Osteoblast (primary cell): ENCODE measurements at regions not wholly inside any gene's neighbourhood (a gene's known extent, or its start where the extent isn't known, plus 50 kb on each side); places are given as distances from the start of the nearest gene placed in this dataset.

ENCODE experiments used
- DNase-seq: peaks from one replicate; pipeline ENCODE4 v3.0.0; 2011; ENCODE audit warnings: low spot score, mixed read lengths; ENCODE audit not compliant: insufficient read length; ENCODE audit errors: missing footprints
- H2AFZ ChIP-seq: 2 replicates; pipeline ENCODE4 v1.6.0; 2011; ENCODE audit warnings: mild to moderate bottlenecking, low read length
- H3K27ac ChIP-seq: 2 replicates; pipeline ENCODE4 v1.5.1; 2011; ENCODE audit warnings: mild to moderate bottlenecking, low read depth, low read length, moderate library complexity
- H3K27me3 ChIP-seq: 2 replicates; pipeline ENCODE4 v1.6.0; 2012; ENCODE audit warnings: mild to moderate bottlenecking, control low read depth, inconsistent platforms, low read length, moderate library complexity; ENCODE audit not compliant: insufficient read depth
- H3K36me3 ChIP-seq: 2 replicates; pipeline ENCODE4 v1.5.1; 2011; ENCODE audit warnings: mild to moderate bottlenecking, low read length, control low read depth, moderate library complexity; ENCODE audit not compliant: insufficient read depth
- H3K4me1 ChIP-seq: 2 replicates; pipeline ENCODE4 v1.5.1; 2011; ENCODE audit warnings: mild to moderate bottlenecking, low read length, control low read depth, moderate library complexity; ENCODE audit not compliant: insufficient read depth
- H3K4me2 ChIP-seq: 2 replicates; pipeline ENCODE4 v1.6.0; 2011; ENCODE audit warnings: mild to moderate bottlenecking, low read length; ENCODE audit not compliant: insufficient read depth
- H3K4me3 ChIP-seq: fragments of 200-600 bp; sonication (generic); 3 replicates; pipeline ENCODE4 v1.5.1; 2012; ENCODE audit warnings: mild to moderate bottlenecking, low read length, inconsistent platforms; ENCODE audit not compliant: insufficient read depth
- H3K79me2 ChIP-seq: 2 replicates; pipeline ENCODE4 v1.6.0; 2012; ENCODE audit warnings: mild to moderate bottlenecking, low read length, control low read depth, inconsistent platforms; ENCODE audit not compliant: insufficient read depth
- H3K9me3 ChIP-seq: 2 replicates; pipeline ENCODE4 v1.5.1; 2011; ENCODE audit warnings: low read depth, low read length, control low read depth
- H4K20me1 ChIP-seq: 2 replicates; pipeline ENCODE4 v1.6.0; 2012; ENCODE audit warnings: mild to moderate bottlenecking, low read length, control low read depth; ENCODE audit not compliant: insufficient read depth
- TF ChIP-seq, protein P1 (sequence below): IDR thresholded peaks from 2 replicates; pipeline ENCODE4 v1.5.1; 2011; ENCODE audit warnings: mild to moderate bottlenecking, low read depth, low read length, moderate library complexity; ENCODE audit errors: extremely low read depth

DNA sequence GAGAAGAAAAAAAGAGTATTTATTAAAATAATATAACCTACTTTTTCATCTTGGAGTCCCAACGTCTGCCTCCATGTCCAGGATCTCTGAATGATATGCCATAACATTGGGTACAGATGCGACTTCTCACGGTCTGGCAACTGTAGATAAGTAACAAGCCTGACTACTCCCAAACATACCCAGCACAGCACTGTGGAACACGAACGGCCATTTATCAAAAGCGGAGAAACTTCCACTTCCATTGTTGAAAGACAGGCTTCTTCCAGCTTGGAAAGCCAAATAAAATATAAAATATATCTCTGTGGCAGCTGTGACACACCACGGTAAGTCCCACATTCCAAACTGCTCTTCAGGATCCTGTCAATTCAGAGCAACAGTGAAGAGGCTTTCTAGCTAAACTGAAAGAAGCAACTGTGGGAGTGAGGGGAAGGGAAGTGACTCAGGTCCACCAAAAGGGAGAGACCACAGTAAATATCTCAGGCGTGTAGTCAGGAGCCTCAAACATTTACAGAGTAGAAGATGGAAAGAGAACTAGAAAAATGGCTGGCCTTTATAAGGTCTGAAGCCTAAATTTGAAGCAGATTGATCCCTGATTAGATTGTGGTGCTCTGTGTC lies 331.7 kb downstream of the LIG4 start:
- peak; percentile 68 for DNase-seq
- TF ChIP-seq, protein P1, sequence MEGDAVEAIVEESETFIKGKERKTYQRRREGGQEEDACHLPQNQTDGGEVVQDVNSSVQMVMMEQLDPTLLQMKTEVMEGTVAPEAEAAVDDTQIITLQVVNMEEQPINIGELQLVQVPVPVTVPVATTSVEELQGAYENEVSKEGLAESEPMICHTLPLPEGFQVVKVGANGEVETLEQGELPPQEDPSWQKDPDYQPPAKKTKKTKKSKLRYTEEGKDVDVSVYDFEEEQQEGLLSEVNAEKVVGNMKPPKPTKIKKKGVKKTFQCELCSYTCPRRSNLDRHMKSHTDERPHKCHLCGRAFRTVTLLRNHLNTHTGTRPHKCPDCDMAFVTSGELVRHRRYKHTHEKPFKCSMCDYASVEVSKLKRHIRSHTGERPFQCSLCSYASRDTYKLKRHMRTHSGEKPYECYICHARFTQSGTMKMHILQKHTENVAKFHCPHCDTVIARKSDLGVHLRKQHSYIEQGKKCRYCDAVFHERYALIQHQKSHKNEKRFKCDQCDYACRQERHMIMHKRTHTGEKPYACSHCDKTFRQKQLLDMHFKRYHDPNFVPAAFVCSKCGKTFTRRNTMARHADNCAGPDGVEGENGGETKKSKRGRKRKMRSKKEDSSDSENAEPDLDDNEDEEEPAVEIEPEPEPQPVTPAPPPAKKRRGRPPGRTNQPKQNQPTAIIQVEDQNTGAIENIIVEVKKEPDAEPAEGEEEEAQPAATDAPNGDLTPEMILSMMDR, result no peak
- Histone ChIP-seq H3K4me1 (no peaks in the 10 kb centered on the region), H3K79me2 (no peaks in the 10 kb centered on the region), H3K4me2 (peak overlapping the region; percentile 48), H3K4me3 (peak overlapping the region; percentile 5), H3K27me3 (no peaks in the 10 kb centered on the region), H4K20me1 (no peaks in the 10 kb centered on the region), H3K27ac (peak overlapping the region; percentile 60), H2AFZ (peak overlapping the region; percentile 4), H3K36me3 (no peaks in the 10 kb centered on the region), H3K9me3 (no peaks in the 10 kb centered on the region)

DNA sequence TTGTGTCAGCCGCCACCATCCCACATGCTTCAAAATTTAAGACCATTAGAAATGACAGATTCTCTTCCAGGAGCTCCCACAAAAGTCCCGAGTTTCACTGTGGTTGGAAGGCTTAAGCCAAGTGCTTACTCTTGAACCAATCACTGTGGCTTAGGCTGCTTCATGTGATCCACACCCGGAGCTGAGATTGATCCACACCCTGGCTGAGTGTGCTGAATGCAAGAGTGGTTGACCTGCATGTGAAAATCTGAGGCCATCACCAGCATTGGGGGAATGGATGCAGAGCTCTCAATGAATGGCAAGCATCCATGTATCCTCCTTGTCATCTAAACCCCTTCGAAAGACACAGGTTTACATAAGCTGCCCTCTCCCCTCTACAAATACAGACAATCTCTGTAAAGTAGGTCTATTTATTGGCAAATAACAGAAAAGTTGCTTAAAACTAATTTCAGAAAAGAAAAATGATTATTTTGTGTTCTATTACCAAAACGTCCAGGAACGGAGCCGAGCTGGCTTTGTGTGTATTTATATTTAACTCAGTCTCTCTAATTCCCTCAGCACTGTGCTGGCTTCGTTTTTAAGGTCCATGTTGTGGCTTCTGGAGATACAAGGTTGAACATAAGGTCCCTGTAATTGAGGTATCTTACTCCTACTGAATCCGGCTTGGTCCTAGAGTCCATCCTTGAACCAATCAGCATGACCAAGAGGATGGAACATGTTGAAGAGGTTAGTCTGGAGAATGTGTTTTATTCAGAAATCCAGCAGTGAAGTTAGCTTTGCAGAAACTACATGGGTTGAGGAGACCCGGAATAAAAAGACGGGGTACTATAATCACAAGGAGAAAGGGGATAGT lies 332.4 kb downstream of the LIG4 start:
- Histone ChIP-seq H4K20me1 (no peaks in the 10 kb centered on the region), H2AFZ (no peak overlapping the region), H3K4me1 (no peaks in the 10 kb centered on the region), H3K36me3 (no peaks in the 10 kb centered on the region), H3K79me2 (no peaks in the 10 kb centered on the region), H3K4me3 (no peak overlapping the region), H3K9me3 (no peaks in the 10 kb centered on the region), H3K4me2 (peak overlapping the region; percentile 48), H3K27ac (peak overlapping the region; percentile 60), H3K27me3 (no peaks in the 10 kb centered on the region)
- DNase-seq, result no peak
- TF ChIP-seq, protein P1, result no peak

DNA sequence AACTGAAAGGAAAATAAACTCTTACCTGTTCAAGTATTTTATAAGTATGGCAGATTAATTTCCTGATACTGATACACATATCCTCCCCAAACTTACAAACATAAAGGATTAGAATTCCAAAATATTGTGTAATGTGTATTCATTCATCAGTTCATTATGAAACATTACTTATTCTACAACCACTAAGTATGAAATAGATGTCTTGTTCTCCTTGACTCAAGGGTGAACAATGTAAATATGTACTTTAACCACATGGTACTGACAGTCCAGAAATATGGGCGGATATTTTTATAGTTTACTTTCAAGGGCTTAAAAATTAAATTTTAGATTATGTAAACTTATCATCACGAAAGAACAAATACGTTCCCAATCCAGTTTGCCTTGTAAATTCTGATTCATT lies 334.0 kb downstream of the LIG4 start:
- H3K27ac ChIP-seq, result no peak overlapping the region
- no peak for DNase-seq
- no peaks in the 10 kb centered on the region for H3K36me3 ChIP-seq
- no peaks in the 10 kb centered on the region for H3K27me3 ChIP-seq
- H3K4me1 ChIP-seq, result no peaks in the 10 kb centered on the region
- no peak overlapping the region for H3K4me3 ChIP-seq
- TF ChIP-seq, protein P1, result no peak
- no peak overlapping the region for H3K4me2 ChIP-seq
- H3K9me3 ChIP-seq, result no peaks in the 10 kb centered on the region
- H3K79me2 ChIP-seq, result no peaks in the 10 kb centered on the region
- H4K20me1 ChIP-seq, result no peaks in the 10 kb centered on the region
- no peak overlapping the region for H2AFZ ChIP-seq

DNA sequence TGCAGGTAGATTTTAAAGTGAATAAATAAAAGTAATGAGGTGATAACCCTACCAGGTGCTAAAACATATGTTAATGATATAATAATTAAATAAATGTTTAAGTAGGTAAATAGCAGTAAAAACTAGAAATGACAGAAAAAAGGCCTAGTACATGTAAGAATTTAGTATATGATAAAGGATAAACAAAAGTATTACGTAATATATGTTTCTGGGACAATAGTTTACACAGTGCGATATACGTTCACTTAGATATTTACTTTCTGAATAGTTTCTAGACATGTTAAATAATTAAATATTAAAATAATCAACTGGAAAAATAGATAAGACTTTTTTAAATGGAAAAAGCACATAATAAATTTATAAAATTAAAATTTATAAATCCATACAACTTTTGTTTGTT lies 340.9 kb downstream of the LIG4 start:
- H3K4me3 ChIP-seq, result no peak overlapping the region
- H3K27ac ChIP-seq, result no peak overlapping the region
- H3K36me3 ChIP-seq, result no peaks in the 10 kb centered on the region
- H3K9me3 ChIP-seq, result no peaks in the 10 kb centered on the region
- H4K20me1 ChIP-seq, result no peaks in the 10 kb centered on the region
- H3K4me1 ChIP-seq, result no peaks in the 10 kb centered on the region
- H2AFZ ChIP-seq, result no peak overlapping the region
- TF ChIP-seq, protein P1, result no peak
- H3K79me2 ChIP-seq, result no peaks in the 10 kb centered on the region
- DNase-seq, result no peak
- no peak overlapping the region for H3K4me2 ChIP-seq
- no peaks in the 10 kb centered on the region for H3K27me3 ChIP-seq
